AG09319 (cell line): ENCODE measurements at regions not wholly inside any gene's neighbourhood (a gene's known extent, or its start where the extent isn't known, plus 50 kb on each side); places are given as distances from the start of the nearest gene placed in this dataset.

ENCODE experiments used
- DNase-seq: peaks from one replicate; pipeline ENCODE4 v3.0.0-alpha.2; 2010; ENCODE audit warnings: low read depth; ENCODE audit errors: extremely low read depth
- CTCF ChIP-seq: IDR thresholded peaks from 2 replicates; pipeline ENCODE4 v1.5.1; 2011; ENCODE audit warnings: low read depth, mild to moderate bottlenecking, inconsistent platforms, low read length, moderate library complexity

GRCh38 chr13:105474983-105475610, 1060.4 kb downstream of the EFNB2 start:
- DNase-seq = no peak
- no peak for TF ChIP-seq CTCF

DNA sequence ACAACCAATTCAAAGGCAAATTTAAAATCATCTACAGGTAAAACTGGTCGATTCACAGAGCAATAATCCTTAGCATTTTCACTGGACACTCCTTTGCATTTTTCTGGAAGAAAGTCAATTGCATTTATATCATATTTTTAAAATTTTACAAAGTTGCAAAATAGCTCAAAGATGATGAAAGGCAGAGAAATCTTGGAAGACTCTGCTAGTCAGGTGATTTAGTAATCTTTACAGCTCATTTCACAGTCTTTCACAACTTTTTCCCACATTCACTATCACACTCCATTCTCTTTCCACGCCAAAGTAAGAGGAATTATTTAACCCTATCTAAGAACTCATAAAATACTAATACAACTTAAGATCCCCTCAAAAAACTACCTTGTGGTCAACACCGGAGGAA, 1063.8 kb downstream of the EFNB2 start:
- no peak for TF ChIP-seq CTCF
- no peak for DNase-seq

DNA sequence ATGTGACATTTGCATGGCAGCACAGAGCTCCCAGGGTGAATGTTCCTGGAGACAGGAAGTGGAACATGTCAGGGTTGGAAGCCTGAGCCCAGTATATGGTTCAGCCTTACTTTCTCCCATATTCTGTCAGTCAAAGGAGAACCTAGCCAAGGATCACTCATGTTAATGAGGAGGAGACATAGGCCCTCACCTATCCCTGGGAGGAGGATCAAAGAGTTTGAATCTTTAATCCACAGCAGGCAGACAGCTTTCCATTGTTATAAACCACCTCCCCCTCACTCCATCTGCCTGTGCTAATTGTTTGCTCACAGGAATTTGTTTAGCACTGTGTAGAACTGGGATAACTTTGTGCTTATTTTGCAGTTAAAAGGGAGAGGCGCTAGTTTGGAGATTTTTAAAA, 1069.1 kb downstream of the EFNB2 start:
- DNase-seq = no peak
- TF ChIP-seq CTCF = no peak

DNA sequence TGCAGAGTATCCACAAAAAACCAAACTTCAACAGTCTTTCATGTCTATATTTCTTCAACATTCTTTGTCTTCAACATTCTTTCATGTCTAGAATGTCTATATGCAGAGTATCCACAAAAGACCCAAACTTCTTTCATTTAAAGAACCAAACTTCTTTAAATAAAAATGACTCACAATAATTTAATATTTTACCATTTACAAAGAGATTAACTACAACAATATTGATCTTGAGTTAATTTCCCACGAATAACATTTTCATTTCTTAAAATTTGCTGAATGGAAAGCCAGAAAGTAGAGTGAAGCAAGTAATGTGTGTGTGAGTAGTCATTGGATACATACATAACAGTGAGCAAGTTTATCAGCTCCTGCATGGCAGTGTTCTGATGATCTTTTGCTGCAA, 1069.7 kb downstream of the EFNB2 start, which contains the start of gene DAOA:
TSS of gene DAOA (plus strand) at position 301 of the 400 bp plus-strand sequence.
- DNase-seq = no peak
- no peak for TF ChIP-seq CTCF

GRCh38 chr13:105465251-105465650, 1070.2 kb downstream of the EFNB2 start:
- no peak for TF ChIP-seq CTCF
- DNase-seq = no peak

DNA sequence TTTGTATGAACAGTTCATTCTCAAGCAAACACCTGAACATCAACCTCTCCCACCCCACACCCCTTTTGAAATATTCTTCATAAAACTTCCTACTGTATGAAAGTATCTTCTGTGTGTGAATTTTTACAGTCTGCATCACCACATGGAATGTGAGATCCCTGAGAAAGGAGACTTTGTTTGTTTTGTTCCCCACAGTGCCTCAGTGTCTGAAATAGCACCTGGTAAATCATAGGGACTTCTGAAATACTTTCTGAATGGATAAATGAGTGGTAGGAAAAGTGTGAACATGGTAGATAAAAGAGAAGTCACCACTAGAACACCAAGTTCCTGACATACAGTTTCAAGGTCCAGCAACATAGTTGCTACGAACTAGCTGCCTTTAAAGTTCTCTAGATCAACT, 1071.2 kb downstream of the EFNB2 start:
- DNase-seq = no peak

DNA sequence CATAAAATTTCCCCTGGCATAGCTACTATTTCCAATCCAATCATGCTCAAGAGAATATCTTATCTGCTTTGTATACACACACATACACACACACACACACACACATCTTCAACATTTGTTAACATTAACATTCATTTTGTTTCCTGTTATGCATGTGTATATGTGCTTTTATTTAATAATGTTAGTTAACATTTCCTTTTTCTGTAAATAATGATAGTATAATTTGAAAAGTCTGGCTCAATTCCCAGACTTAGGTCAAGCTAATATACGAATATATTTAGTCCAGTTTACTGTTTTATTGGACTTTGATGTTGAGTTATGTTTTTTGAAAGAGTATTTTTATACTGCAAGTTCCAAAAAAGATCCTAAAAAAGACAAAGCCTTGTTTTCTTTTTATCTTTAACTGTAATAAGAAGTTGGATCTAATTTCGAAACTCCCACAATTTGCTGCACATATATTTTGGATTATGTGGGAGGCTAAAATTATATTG, 1072.4 kb downstream of the EFNB2 start:
- TF ChIP-seq CTCF = no peak
- DNase-seq = no peak

More for the DNA sequence above, 1071.2 kb downstream of the EFNB2 start:
- TF ChIP-seq CTCF = no peak
